ENCODE measurements at regions not wholly inside any gene's neighbourhood (a gene's known extent, or its start where the extent isn't known, plus 50 kb on each side); places are given as distances from the start of the nearest gene placed in this dataset.

- ATAC-seq (ENCODE audit: low FRiP score in 2 of 2) (no peak), DNase-seq (no peak)
- no peaks in the 10 kb centered on the region for H3K9me3 ChIP-seq
- no peaks in the 10 kb centered on the region for H3K36me3 ChIP-seq
- 89 to 94% methylated on average over 3 of the region's 3 CpGs for WGBS, 2 donors
- H3K27ac ChIP-seq, result no peak overlapping the region
- H3K4me1 ChIP-seq, result no peaks in the 10 kb centered on the region
- H3K4me3 ChIP-seq, result no peak overlapping the region
- no peaks in the 10 kb centered on the region for H3K27me3 ChIP-seq
- TF ChIP-seq CTCF (IDR thresholded peaks at IDR 0.05) (no peak), POLR2AphosphoS5 (IDR thresholded peaks at IDR 0.05) (no peak), POLR2A (IDR thresholded peaks at IDR 0.05) (no peak), EP300 (IDR thresholded peaks at IDR 0.05) (no peak)
Measured at GRCh38 chr7:85294176-85294575, 107.3 kb upstream of the SEMA3D start.

- no peak for DNase-seq
- Histone ChIP-seq H3K27me3 (no peaks in the 10 kb centered on the region), H3K27ac (no peak overlapping the region), H3K4me3 (no peak overlapping the region), H3K4me1 (no peaks in the 10 kb centered on the region), H3K36me3 (no peaks in the 10 kb centered on the region), H3K9me3 (no peaks in the 10 kb centered on the region)
- TF ChIP-seq CTCF (IDR thresholded peaks at IDR 0.05) (no peak), EP300 (IDR thresholded peaks at IDR 0.05) (no peak)
- ATAC-seq (ENCODE audit: low FRiP score in 2 of 2), result no peak
Measured at GRCh38 chr7:85292908-85293576, 106.2 kb upstream of the SEMA3D start.

GRCh38 chr7:85290269-85290668, 103.4 kb upstream of the SEMA3D start:
- WGBS, 2 donors, result 69% methylated on average over 2 of the region's 2 CpGs
- Histone ChIP-seq H3K4me1 (no peaks in the 10 kb centered on the region), H3K36me3 (no peaks in the 10 kb centered on the region), H3K9me3 (no peaks in the 10 kb centered on the region), H3K4me3 (no peak overlapping the region), H3K27ac (no peak overlapping the region), H3K27me3 (no peaks in the 10 kb centered on the region)
- ATAC-seq (ENCODE audit: low FRiP score in 2 of 2) (no peak), DNase-seq (no peak)
- TF ChIP-seq POLR2AphosphoS5 (IDR thresholded peaks at IDR 0.05) (no peak), CTCF (IDR thresholded peaks at IDR 0.05) (no peak), EP300 (IDR thresholded peaks at IDR 0.05) (no peak), POLR2A (IDR thresholded peaks at IDR 0.05) (no peak)

GRCh38 chr7:85289279-85289678, 102.4 kb upstream of the SEMA3D start:
- Histone ChIP-seq H3K9me3 (no peaks in the 10 kb centered on the region), H3K36me3 (no peaks in the 10 kb centered on the region), H3K27me3 (no peaks in the 10 kb centered on the region), H3K4me3 (no peak overlapping the region), H3K27ac (no peak overlapping the region), H3K4me1 (no peaks in the 10 kb centered on the region)
- 63 to 65% methylated on average over 4 of the region's 4 CpGs for WGBS, 2 donors
- DNase-seq (no peak), ATAC-seq (ENCODE audit: low FRiP score in 2 of 2) (no peak)
- no peak for TF ChIP-seq EP300 (IDR thresholded peaks at IDR 0.05)
- TF ChIP-seq CTCF (IDR thresholded peaks at IDR 0.05), result no peak
- no peak for TF ChIP-seq POLR2A (IDR thresholded peaks at IDR 0.05)
- no peak for TF ChIP-seq POLR2AphosphoS5 (IDR thresholded peaks at IDR 0.05)

- Histone ChIP-seq H3K9me3 (no peaks in the 10 kb centered on the region), H3K27ac (no peak overlapping the region), H3K4me1 (no peaks in the 10 kb centered on the region), H3K4me3 (no peak overlapping the region), H3K36me3 (no peaks in the 10 kb centered on the region), H3K27me3 (no peaks in the 10 kb centered on the region)
- ATAC-seq (ENCODE audit: low FRiP score in 2 of 2) (no peak), DNase-seq (no peak)
- 66 to 78% methylated on average over 4 of the region's 4 CpGs for WGBS, 2 donors
- TF ChIP-seq EP300 (IDR thresholded peaks at IDR 0.05) (no peak), CTCF (IDR thresholded peaks at IDR 0.05) (no peak), POLR2A (IDR thresholded peaks at IDR 0.05) (no peak)
Measured at GRCh38 chr7:85287106-85287825, 100.4 kb upstream of the SEMA3D start.
